Fibroblast of pulmonary artery (primary cell): ENCODE measurements at regions not wholly inside any gene's neighbourhood (a gene's known extent, or its start where the extent isn't known, plus 50 kb on each side); places are given as distances from the start of the nearest gene placed in this dataset.

Experiments
- DNase-seq: peaks from one replicate; pipeline ENCODE4 v3.0.0-alpha.2; 2010; ENCODE audit warnings: low read depth
- H3K4me3 ChIP-seq: replicated peaks from 2 replicates; pipeline ENCODE4 v1.5.1; 2011; ENCODE audit warnings: low read depth, mild to moderate bottlenecking, control low read depth, low read length, moderate library complexity
- TF ChIP-seq, protein P1 (sequence below): IDR thresholded peaks from 2 replicates; pipeline ENCODE4 v1.5.1; 2011; ENCODE audit warnings: mild to moderate bottlenecking, control low read depth, low read length, inconsistent platforms; ENCODE audit errors: missing control alignments

DNA sequence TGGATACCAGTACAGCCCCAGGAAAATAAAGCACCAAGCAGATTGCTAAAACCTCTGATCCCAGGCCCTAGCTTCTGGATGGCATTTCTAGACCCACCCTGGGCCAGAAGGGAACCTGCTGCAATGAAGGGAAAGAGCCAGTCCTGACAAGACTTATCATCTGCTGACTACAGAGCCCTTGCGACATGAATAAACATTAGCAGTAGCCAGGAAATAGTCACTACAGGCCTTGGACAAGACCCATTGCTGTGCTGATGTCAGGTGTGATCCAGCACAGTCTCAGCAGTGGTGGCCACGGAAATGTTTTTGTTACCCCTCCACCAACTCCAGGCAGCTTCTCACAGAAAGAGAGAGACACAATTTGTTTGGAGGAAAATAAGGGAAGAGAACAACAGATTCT lies 399.3 kb downstream of the HAO1 start:
- DNase-seq = peak; percentile 28
- no peak overlapping the region for H3K4me3 ChIP-seq
- TF ChIP-seq, protein P1, sequence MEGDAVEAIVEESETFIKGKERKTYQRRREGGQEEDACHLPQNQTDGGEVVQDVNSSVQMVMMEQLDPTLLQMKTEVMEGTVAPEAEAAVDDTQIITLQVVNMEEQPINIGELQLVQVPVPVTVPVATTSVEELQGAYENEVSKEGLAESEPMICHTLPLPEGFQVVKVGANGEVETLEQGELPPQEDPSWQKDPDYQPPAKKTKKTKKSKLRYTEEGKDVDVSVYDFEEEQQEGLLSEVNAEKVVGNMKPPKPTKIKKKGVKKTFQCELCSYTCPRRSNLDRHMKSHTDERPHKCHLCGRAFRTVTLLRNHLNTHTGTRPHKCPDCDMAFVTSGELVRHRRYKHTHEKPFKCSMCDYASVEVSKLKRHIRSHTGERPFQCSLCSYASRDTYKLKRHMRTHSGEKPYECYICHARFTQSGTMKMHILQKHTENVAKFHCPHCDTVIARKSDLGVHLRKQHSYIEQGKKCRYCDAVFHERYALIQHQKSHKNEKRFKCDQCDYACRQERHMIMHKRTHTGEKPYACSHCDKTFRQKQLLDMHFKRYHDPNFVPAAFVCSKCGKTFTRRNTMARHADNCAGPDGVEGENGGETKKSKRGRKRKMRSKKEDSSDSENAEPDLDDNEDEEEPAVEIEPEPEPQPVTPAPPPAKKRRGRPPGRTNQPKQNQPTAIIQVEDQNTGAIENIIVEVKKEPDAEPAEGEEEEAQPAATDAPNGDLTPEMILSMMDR = no peak

DNA sequence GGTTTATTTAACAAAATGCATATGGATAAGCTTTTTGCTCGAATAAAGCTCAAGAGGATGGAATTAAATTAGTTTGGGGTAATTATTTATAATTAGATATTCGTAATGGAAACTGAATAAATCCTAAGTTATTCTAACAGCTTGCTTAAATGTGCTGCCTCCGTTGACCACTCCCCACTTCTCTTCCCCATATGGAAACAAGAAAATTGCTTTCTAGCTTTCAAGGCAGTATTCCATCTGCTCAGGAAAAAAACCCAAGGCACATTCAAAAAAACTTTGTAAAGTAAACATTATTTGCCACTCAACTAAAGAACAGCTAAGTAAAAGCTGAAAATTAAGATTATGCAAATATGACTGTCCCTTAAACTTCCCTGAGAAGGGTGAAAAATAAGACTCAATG lies 369.2 kb downstream of the HAO1 start:
- DNase-seq = no peak
- H3K4me3 ChIP-seq = no peak overlapping the region
- TF ChIP-seq, protein P1 = no peak

DNA sequence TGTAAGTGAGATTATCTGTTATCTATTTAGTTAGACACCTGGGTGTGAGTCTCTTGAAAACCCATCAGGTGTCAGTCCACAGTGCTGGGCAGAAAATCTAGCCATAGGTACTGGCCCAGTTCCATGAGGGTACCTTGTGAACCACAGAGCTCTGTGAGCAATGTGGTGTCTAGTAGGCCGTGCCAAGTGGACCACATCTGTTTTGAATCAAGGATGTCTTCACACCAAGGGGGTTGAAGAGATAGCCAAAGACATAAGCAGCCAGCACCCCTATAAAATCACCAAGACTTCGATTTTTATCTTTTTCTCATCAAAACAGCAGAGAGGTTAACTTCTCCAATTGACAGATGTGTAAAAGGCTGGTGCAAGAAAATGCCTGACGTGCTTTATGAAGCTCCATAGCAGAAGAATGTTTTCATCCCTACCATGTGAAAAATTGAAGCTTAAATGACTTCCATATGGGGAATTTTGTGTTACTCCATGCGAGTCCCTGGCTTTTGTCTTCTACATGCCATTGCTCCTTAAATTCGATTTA lies 368.7 kb downstream of the HAO1 start:
- H3K4me3 ChIP-seq = no peak overlapping the region
- no peak for DNase-seq
- TF ChIP-seq, protein P1 = no peak

DNA sequence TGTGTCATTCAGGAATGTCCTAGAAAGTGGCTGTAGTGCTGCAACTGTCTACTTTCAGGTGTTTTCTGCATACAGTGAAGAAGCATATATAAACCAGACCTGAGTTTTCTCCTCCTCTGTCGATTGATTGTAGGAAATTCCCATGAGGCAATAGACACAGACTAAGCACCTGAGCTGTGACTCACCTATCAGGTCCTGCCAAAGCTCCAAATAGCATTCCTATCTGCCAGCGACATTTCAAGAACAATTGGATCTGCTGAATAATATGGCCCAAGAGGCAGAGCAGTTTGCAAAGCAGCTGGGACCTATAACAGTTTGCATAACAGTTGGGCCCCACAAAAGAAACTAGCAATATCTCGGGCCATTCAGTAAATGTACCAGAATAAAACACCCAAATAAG lies 360.4 kb downstream of the HAO1 start:
- TF ChIP-seq, protein P1 = no peak
- peak; percentile 18 for DNase-seq
- no peak overlapping the region for H3K4me3 ChIP-seq

DNA sequence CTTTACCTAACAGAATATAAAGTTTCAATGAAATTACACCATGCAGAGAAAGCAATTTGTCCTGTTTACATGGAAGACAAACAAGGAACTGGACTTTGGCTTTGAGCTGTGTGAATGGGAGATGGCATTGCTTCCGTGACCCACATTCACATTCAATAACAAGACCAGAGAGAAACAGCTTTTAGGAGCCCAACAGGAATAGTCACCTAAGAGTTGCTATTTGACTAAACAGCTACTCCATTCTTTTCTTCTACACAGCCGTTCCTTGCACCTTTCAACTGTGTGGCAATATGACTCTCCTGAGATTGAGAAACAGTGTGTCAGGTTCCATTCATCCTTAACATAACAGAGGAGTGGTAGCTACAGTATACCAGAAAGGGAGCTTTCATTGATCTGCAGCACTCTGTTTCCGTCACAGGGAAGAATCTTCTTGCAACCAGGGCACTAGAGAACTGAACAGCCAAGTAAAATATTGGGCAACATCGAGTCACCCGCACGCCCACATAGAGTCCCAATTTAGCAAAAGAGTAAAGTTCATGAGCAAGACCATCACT lies 355.1 kb downstream of the HAO1 start:
- TF ChIP-seq, protein P1 = no peak
- DNase-seq = peak; percentile 7
- no peak overlapping the region for H3K4me3 ChIP-seq

DNA sequence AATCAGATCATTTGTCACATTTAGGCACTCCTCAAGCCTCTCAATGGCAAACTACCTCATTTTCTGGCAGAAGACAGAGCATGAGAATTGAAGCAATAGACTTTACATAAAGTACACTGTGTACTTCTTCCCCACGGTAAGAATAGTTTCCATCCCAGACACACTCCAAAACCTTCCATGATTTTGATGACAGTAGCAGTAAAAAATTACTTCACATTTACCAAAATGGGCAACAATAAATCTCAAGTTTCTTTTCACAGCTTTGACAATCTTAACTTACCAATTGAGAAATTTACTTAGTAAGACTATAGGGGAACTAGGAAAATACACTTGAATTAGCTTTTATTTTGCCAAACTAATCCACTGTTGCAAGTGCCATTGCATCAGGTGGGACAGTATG lies 353.8 kb downstream of the HAO1 start:
- DNase-seq = no peak
- TF ChIP-seq, protein P1 = no peak
- no peak overlapping the region for H3K4me3 ChIP-seq

DNA sequence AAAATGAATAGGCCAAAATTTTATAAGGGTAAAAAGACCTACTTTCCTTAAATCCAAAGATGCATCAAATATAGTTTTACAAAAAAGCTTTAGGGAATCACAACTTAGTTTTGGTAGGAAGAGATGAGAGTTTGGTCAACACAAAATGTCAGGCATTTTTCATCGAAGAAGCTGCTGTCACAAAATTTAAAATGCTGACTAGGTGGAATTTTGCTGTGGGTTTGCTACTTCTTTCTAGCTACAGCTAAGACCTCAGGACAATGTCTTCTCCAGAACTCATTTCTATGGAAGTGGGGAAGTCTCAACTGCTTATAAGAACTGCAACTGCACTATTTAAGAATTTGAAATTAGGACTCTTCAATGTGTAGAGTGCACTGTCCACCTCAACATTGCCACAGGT lies 351.1 kb downstream of the HAO1 start:
- DNase-seq = no peak
- TF ChIP-seq, protein P1 = no peak
- H3K4me3 ChIP-seq = no peak overlapping the region
